ENCODE measurements at regions not wholly inside any gene's neighbourhood (a gene's known extent, or its start where the extent isn't known, plus 50 kb on each side); places are given as distances from the start of the nearest gene placed in this dataset.

DNA sequence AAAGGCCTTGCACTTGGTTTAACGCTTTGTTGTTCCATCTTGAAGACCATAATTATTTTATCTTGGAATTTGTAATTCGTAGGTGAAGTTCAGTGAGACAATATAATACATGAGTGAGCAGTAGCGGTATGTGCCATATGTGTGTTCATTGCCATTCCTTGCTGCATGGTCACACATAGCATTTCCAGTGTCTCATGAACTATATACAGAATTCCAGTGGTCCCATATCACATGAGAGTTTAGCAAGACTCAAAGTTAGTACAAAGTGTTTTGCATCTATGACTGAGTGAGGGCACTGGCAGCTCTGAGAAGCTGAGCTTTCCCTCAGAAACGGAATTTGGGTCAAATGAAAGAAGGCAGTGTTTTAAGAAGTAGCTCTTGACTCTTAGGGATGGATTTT lies 359.8 kb downstream of the FOXG1 start:
- Histone ChIP-seq H3K36me3 (ENCODE audit: insufficient read depth) (no peaks in the 10 kb centered on the region), H3K27ac (no peak overlapping the region), H2AFZ (ENCODE audit: low read depth) (no peak overlapping the region), H4K20me1 (ENCODE audit: insufficient read depth) (no peaks in the 10 kb centered on the region), H3K9ac (no peak overlapping the region), H3K4me1 (ENCODE audit: low read depth, poor library complexity, severe bottlenecking) (no peaks in the 10 kb centered on the region), H3K27me3 (ENCODE audit: insufficient read depth, low read depth) (no peaks in the 10 kb centered on the region), H3K79me2 (ENCODE audit: insufficient read depth, low read depth) (no peaks in the 10 kb centered on the region), H3K4me3 (IDR thresholded peaks at IDR 0.05; ENCODE audit: insufficient read depth, low read depth, low read length) (no peak overlapping the region), H3K4me2 (no peak overlapping the region)
- TF ChIP-seq, protein P1, sequence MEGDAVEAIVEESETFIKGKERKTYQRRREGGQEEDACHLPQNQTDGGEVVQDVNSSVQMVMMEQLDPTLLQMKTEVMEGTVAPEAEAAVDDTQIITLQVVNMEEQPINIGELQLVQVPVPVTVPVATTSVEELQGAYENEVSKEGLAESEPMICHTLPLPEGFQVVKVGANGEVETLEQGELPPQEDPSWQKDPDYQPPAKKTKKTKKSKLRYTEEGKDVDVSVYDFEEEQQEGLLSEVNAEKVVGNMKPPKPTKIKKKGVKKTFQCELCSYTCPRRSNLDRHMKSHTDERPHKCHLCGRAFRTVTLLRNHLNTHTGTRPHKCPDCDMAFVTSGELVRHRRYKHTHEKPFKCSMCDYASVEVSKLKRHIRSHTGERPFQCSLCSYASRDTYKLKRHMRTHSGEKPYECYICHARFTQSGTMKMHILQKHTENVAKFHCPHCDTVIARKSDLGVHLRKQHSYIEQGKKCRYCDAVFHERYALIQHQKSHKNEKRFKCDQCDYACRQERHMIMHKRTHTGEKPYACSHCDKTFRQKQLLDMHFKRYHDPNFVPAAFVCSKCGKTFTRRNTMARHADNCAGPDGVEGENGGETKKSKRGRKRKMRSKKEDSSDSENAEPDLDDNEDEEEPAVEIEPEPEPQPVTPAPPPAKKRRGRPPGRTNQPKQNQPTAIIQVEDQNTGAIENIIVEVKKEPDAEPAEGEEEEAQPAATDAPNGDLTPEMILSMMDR (conservative IDR thresholded peaks at IDR 0.05; ENCODE audit: low read depth, low read length), result no peak

GRCh38 chr14:29126865-29127264 lies 360.3 kb downstream of the FOXG1 start:
- H3K4me3 ChIP-seq (IDR thresholded peaks at IDR 0.05; ENCODE audit: insufficient read depth, low read depth, low read length), result no peak overlapping the region
- H3K27ac ChIP-seq, result no peak overlapping the region
- TF ChIP-seq, protein P1 (conservative IDR thresholded peaks at IDR 0.05; ENCODE audit: low read depth, low read length), result no peak
- H3K4me2 ChIP-seq, result no peak overlapping the region
- no peaks in the 10 kb centered on the region for H3K27me3 ChIP-seq (ENCODE audit: insufficient read depth, low read depth)
- no peak overlapping the region for H3K9ac ChIP-seq
- H3K79me2 ChIP-seq (ENCODE audit: insufficient read depth, low read depth), result no peaks in the 10 kb centered on the region
- no peaks in the 10 kb centered on the region for H3K4me1 ChIP-seq (ENCODE audit: low read depth, poor library complexity, severe bottlenecking)
- H3K36me3 ChIP-seq (ENCODE audit: insufficient read depth), result no peaks in the 10 kb centered on the region
- H2AFZ ChIP-seq (ENCODE audit: low read depth), result no peak overlapping the region
- H4K20me1 ChIP-seq (ENCODE audit: insufficient read depth), result no peaks in the 10 kb centered on the region

DNA sequence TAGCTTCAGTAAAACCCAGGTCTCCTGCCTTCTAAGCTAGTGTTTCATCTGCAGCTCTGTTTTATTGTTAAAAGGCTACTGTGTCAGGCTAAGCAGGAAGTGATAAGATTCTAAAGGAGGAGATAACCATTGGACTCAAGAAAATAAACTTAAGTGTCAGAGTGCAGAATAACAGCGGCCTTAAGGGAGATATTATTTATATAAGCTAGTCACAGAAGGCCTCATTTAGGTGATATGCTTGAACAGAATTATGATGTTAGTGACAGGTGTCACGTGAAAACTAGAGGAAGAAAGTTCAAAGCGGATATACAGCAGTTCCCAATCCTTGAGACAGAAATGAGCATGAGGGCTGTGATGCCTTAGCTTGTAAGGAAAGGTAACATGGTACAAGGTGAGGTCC lies 373.4 kb downstream of the FOXG1 start:
- Histone ChIP-seq H3K4me3 (IDR thresholded peaks at IDR 0.05; ENCODE audit: insufficient read depth, low read depth, low read length) (no peak overlapping the region), H3K36me3 (ENCODE audit: insufficient read depth) (no peaks in the 10 kb centered on the region), H2AFZ (ENCODE audit: low read depth) (no peak overlapping the region), H4K20me1 (ENCODE audit: insufficient read depth) (no peaks in the 10 kb centered on the region), H3K79me2 (ENCODE audit: insufficient read depth, low read depth) (no peaks in the 10 kb centered on the region), H3K9ac (no peak overlapping the region), H3K27ac (no peak overlapping the region), H3K4me1 (ENCODE audit: low read depth, poor library complexity, severe bottlenecking) (no peaks in the 10 kb centered on the region), H3K27me3 (ENCODE audit: insufficient read depth, low read depth) (no peaks in the 10 kb centered on the region), H3K4me2 (no peak overlapping the region)
- TF ChIP-seq, protein P1 (conservative IDR thresholded peaks at IDR 0.05; ENCODE audit: low read depth, low read length), result no peak

- H3K4me2 ChIP-seq, result no peak overlapping the region
- no peaks in the 10 kb centered on the region for H3K4me1 ChIP-seq (ENCODE audit: low read depth, poor library complexity, severe bottlenecking)
- no peaks in the 10 kb centered on the region for H3K79me2 ChIP-seq (ENCODE audit: insufficient read depth, low read depth)
- no peaks in the 10 kb centered on the region for H3K36me3 ChIP-seq (ENCODE audit: insufficient read depth)
- H3K27me3 ChIP-seq (ENCODE audit: insufficient read depth, low read depth), result no peaks in the 10 kb centered on the region
- TF ChIP-seq, protein P1 (conservative IDR thresholded peaks at IDR 0.05; ENCODE audit: low read depth, low read length), result no peak
- H3K4me3 ChIP-seq (IDR thresholded peaks at IDR 0.05; ENCODE audit: insufficient read depth, low read depth, low read length), result no peak overlapping the region
- H4K20me1 ChIP-seq (ENCODE audit: insufficient read depth), result no peaks in the 10 kb centered on the region
- H3K27ac ChIP-seq, result no peak overlapping the region
- no peak overlapping the region for H2AFZ ChIP-seq (ENCODE audit: low read depth)
- H3K9ac ChIP-seq, result no peak overlapping the region
Measured at GRCh38 chr14:29144621-29145020, 378.0 kb downstream of the FOXG1 start.

All from KMS-11 (cell line).